GM21526 (cell line): ENCODE measurements at regions not wholly inside any gene's neighbourhood (a gene's known extent, or its start where the extent isn't known, plus 50 kb on each side); places are given as distances from the start of the nearest gene placed in this dataset.

Experiments
- ATAC-seq: cut with Tn5 transposase; IDR thresholded peaks from one replicate; pipeline ENCODE4 v1.9.1; 2021; ENCODE audit warnings: moderate library complexity; ENCODE audit not compliant: unreplicated experiment, low FRiP score

GRCh38 chr13:54150851-54151250, 1122.2 kb downstream of the OLFM4 start:
- no peak for ATAC-seq

- no peak for ATAC-seq
Observed at GRCh38 chr13:54162069-54162468, 1133.5 kb downstream of the OLFM4 start.

- ATAC-seq = no peak
Observed at GRCh38 chr13:54165581-54166215, 1137.1 kb downstream of the OLFM4 start.

- no peak for ATAC-seq
Observed at GRCh38 chr13:54173996-54174395, 1145.4 kb downstream of the OLFM4 start.

GRCh38 chr13:54175466-54175865, 1146.9 kb downstream of the OLFM4 start:
- ATAC-seq = no peak

GRCh38 chr13:54177466-54177865, 1148.9 kb downstream of the OLFM4 start:
- ATAC-seq = no peak

- no peak for ATAC-seq
Observed at GRCh38 chr13:54183166-54183565, 1154.6 kb downstream of the OLFM4 start.

- no peak for ATAC-seq
Observed at GRCh38 chr13:54183728-54184127, 1155.1 kb downstream of the OLFM4 start.

GRCh38 chr13:54184576-54184975, 1156.0 kb downstream of the OLFM4 start:
- ATAC-seq = no peak

- ATAC-seq = no peak
Observed at GRCh38 chr13:54185101-54185500, 1156.5 kb downstream of the OLFM4 start.

- no peak for ATAC-seq
Observed at GRCh38 chr13:54185785-54186184, 1157.2 kb downstream of the OLFM4 start.

GRCh38 chr13:54187461-54187860, 1158.8 kb downstream of the OLFM4 start:
- no peak for ATAC-seq

- no peak for ATAC-seq
Observed at GRCh38 chr13:54194233-54195024, 1165.8 kb downstream of the OLFM4 start.

GRCh38 chr13:54196684-54197083, 1168.1 kb downstream of the OLFM4 start:
- no peak for ATAC-seq

GRCh38 chr13:54198911-54199310, 1170.3 kb downstream of the OLFM4 start:
- ATAC-seq = no peak

GRCh38 chr13:54206626-54207025, 1178.0 kb downstream of the OLFM4 start:
- no peak for ATAC-seq

- ATAC-seq = no peak
Observed at GRCh38 chr13:54210397-54211049, 1181.9 kb downstream of the OLFM4 start.

GRCh38 chr13:54216221-54216620, 1187.6 kb downstream of the OLFM4 start:
- no peak for ATAC-seq

GRCh38 chr13:54226876-54227275, 1198.3 kb downstream of the OLFM4 start:
- no peak for ATAC-seq

- ATAC-seq = no peak
Observed at GRCh38 chr13:54232700-54233099, 1204.1 kb downstream of the OLFM4 start.

GRCh38 chr13:54234607-54235006, 1206.0 kb downstream of the OLFM4 start:
- ATAC-seq = no peak

GRCh38 chr13:54241719-54242118, 1213.1 kb downstream of the OLFM4 start:
- ATAC-seq = no peak
